NCI-H774 (cell line): ENCODE measurements at regions not wholly inside any gene's neighbourhood (a gene's known extent, or its start where the extent isn't known, plus 50 kb on each side); places are given as distances from the start of the nearest gene placed in this dataset.

Experiments
- DNase-seq: peaks from one replicate; lab custom pipeline; 2025; lab: John Stamatoyannopoulos, UW

- no peak for DNase-seq
Measured at GRCh38 chr22:27203276-27203660, 545.9 kb downstream of the MIAT start.

- no peak for DNase-seq
Measured at GRCh38 chr22:27204280-27204679, 546.9 kb downstream of the MIAT start.

- no peak for DNase-seq
Measured at GRCh38 chr22:27204817-27205216, 547.4 kb downstream of the MIAT start.

GRCh38 chr22:27205492-27206373, 548.3 kb downstream of the MIAT start:
- DNase-seq: no peak

- no peak for DNase-seq
Measured at GRCh38 chr22:27206374-27207133, 549.2 kb downstream of the MIAT start.

- no peak for DNase-seq
Measured at GRCh38 chr22:27207266-27207665, 549.9 kb downstream of the MIAT start.

GRCh38 chr22:27207907-27208306, 550.5 kb downstream of the MIAT start:
- DNase-seq: no peak

GRCh38 chr22:27210111-27210730, 552.8 kb downstream of the MIAT start:
- no peak for DNase-seq

GRCh38 chr22:27212102-27212501, 554.7 kb downstream of the MIAT start:
- DNase-seq: no peak

GRCh38 chr22:27212617-27213177, 555.3 kb downstream of the MIAT start:
- no peak for DNase-seq

GRCh38 chr22:27213294-27213693, 555.9 kb downstream of the MIAT start:
- no peak for DNase-seq

GRCh38 chr22:27213766-27214581, 556.6 kb downstream of the MIAT start:
- DNase-seq: no peak

GRCh38 chr22:27214691-27215090, 557.3 kb downstream of the MIAT start:
- DNase-seq: no peak

GRCh38 chr22:27215871-27216270, 558.5 kb downstream of the MIAT start:
- DNase-seq: no peak

GRCh38 chr22:27216444-27216843, 559.1 kb downstream of the MIAT start:
- DNase-seq: no peak

- DNase-seq: no peak
Measured at GRCh38 chr22:27217154-27217553, 559.8 kb downstream of the MIAT start.

- no peak for DNase-seq
Measured at GRCh38 chr22:27218012-27218920, 560.9 kb downstream of the MIAT start.

GRCh38 chr22:27219036-27219435, 561.6 kb downstream of the MIAT start:
- no peak for DNase-seq

- DNase-seq: no peak
Measured at GRCh38 chr22:27220339-27220738, 563.0 kb downstream of the MIAT start.

- DNase-seq: no peak
Measured at GRCh38 chr22:27222178-27222577, 564.8 kb downstream of the MIAT start.
